ENCODE measurements at regions not wholly inside any gene's neighbourhood (a gene's known extent, or its start where the extent isn't known, plus 50 kb on each side); places are given as distances from the start of the nearest gene placed in this dataset.

DNA sequence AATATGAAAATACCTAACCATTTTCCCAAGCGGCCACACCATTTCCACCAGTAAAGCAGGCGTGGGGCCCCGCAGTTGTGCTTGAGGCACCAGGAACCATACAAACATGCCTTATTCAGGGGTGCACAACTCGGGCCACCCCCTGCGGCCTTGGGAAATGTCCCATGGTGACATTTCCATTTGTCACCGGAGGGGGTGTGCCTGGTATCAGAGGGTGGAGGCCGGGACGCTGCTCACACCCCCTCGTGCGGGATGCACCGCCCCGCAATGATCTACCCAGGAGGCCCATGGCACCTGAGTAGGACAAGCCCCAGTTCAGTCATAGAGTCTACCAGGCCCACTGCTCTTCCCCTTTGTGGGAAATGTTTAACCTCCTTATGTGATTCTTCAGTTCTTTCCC is 218.8 kb downstream of the TEX29 start:
- no peak overlapping the region for H3K4me3 ChIP-seq (ENCODE audit: control insufficient read depth in 2 of 3, extremely low read depth in 1 of 3, insufficient read depth in 2 of 3, low read depth in 1 of 3, low read length in 3 of 3)
- no peaks in the 10 kb centered on the region for H3K9me1 ChIP-seq (ENCODE audit: control insufficient read depth, extremely low read depth, insufficient read depth, low read length)
- peaks cover 6% of the 10 kb centered on the region for H3K27me3 ChIP-seq (ENCODE audit: control insufficient read depth, extremely low read depth, insufficient read depth, low read length)
- no peak overlapping the region for H3K9ac ChIP-seq (ENCODE audit: control insufficient read depth, extremely low read depth, insufficient read depth, low read length)
- FAIRE-seq (no peak), DNase-seq (ENCODE audit: low read depth, low spot score) (no peak)
- H3K27ac ChIP-seq (ENCODE audit: control insufficient read depth, insufficient read depth, low read length), result no peak overlapping the region
- H3K36me3 ChIP-seq (ENCODE audit: control insufficient read depth in 2 of 2, extremely low read depth in 1 of 2, insufficient read depth in 2 of 2, low read length in 2 of 2), result no peaks in the 10 kb centered on the region
- peaks cover 5% of the 10 kb centered on the region for H3K9me3 ChIP-seq (ENCODE audit: control insufficient read depth, low read depth, low read length)
- no peaks in the 10 kb centered on the region for H4K20me1 ChIP-seq (ENCODE audit: control insufficient read depth, extremely low read depth, insufficient read depth, low read length)
- no peaks in the 10 kb centered on the region for H3K79me2 ChIP-seq (ENCODE audit: control insufficient read depth, insufficient read depth, low read length)
- no peak overlapping the region for H2AFZ ChIP-seq (ENCODE audit: control insufficient read depth, low read length)
- dilution Hi-C loops (cut with MboI; ENCODE audit: extremely low pct_ligation_motif_present, low sequenced_read_pairs), result no loop called here
- H3K4me2 ChIP-seq (ENCODE audit: control insufficient read depth, extremely low read depth, insufficient read depth, low read depth, low read length), result no peak overlapping the region
- TF ChIP-seq, protein P1, sequence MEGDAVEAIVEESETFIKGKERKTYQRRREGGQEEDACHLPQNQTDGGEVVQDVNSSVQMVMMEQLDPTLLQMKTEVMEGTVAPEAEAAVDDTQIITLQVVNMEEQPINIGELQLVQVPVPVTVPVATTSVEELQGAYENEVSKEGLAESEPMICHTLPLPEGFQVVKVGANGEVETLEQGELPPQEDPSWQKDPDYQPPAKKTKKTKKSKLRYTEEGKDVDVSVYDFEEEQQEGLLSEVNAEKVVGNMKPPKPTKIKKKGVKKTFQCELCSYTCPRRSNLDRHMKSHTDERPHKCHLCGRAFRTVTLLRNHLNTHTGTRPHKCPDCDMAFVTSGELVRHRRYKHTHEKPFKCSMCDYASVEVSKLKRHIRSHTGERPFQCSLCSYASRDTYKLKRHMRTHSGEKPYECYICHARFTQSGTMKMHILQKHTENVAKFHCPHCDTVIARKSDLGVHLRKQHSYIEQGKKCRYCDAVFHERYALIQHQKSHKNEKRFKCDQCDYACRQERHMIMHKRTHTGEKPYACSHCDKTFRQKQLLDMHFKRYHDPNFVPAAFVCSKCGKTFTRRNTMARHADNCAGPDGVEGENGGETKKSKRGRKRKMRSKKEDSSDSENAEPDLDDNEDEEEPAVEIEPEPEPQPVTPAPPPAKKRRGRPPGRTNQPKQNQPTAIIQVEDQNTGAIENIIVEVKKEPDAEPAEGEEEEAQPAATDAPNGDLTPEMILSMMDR (optimal IDR thresholded peaks at IDR 0.05 in 1 of 3, IDR thresholded peaks at IDR 0.05 in 1 of 3, conservative IDR thresholded peaks at IDR 0.05 in 1 of 3; ENCODE audit: extremely low read depth in 1 of 3, insufficient read depth in 2 of 3, low read length in 3 of 3), result no peak
- no peak for TF ChIP-seq EZH2 (IDR thresholded peaks at IDR 0.05; ENCODE audit: low read length)
- H3K4me1 ChIP-seq (ENCODE audit: control insufficient read depth, extremely low read depth, insufficient read depth, low read length), result no peaks in the 10 kb centered on the region

- no peaks in the 10 kb centered on the region for H3K79me2 ChIP-seq (ENCODE audit: control insufficient read depth, insufficient read depth, low read length)
- H4K20me1 ChIP-seq (ENCODE audit: control insufficient read depth, extremely low read depth, insufficient read depth, low read length), result no peaks in the 10 kb centered on the region
- no peak overlapping the region for H3K9ac ChIP-seq (ENCODE audit: control insufficient read depth, extremely low read depth, insufficient read depth, low read length)
- H3K36me3 ChIP-seq (ENCODE audit: control insufficient read depth in 2 of 2, extremely low read depth in 1 of 2, insufficient read depth in 2 of 2, low read length in 2 of 2), result no peaks in the 10 kb centered on the region
- no peak overlapping the region for H3K4me2 ChIP-seq (ENCODE audit: control insufficient read depth, extremely low read depth, insufficient read depth, low read depth, low read length)
- DNase-seq (ENCODE audit: low read depth, low spot score) (no peak), FAIRE-seq (no peak)
- TF ChIP-seq, protein P1 (optimal IDR thresholded peaks at IDR 0.05 in 1 of 3, IDR thresholded peaks at IDR 0.05 in 1 of 3, conservative IDR thresholded peaks at IDR 0.05 in 1 of 3; ENCODE audit: extremely low read depth in 1 of 3, insufficient read depth in 2 of 3, low read length in 3 of 3), result no peak
- no peak for TF ChIP-seq EZH2 (IDR thresholded peaks at IDR 0.05; ENCODE audit: low read length)
- H3K4me1 ChIP-seq (ENCODE audit: control insufficient read depth, extremely low read depth, insufficient read depth, low read length), result no peaks in the 10 kb centered on the region
- no peaks in the 10 kb centered on the region for H3K9me1 ChIP-seq (ENCODE audit: control insufficient read depth, extremely low read depth, insufficient read depth, low read length)
- no peak overlapping the region for H3K27ac ChIP-seq (ENCODE audit: control insufficient read depth, insufficient read depth, low read length)
- dilution Hi-C loops (cut with MboI; ENCODE audit: extremely low pct_ligation_motif_present, low sequenced_read_pairs), result no loop called here
- H3K27me3 ChIP-seq (ENCODE audit: control insufficient read depth, extremely low read depth, insufficient read depth, low read length), result peaks cover 2% of the 10 kb centered on the region
- H3K9me3 ChIP-seq (ENCODE audit: control insufficient read depth, low read depth, low read length), result peaks cover 9% of the 10 kb centered on the region
- no peak overlapping the region for H2AFZ ChIP-seq (ENCODE audit: control insufficient read depth, low read length)
- H3K4me3 ChIP-seq (ENCODE audit: control insufficient read depth in 2 of 3, extremely low read depth in 1 of 3, insufficient read depth in 2 of 3, low read depth in 1 of 3, low read length in 3 of 3), result no peak overlapping the region
These were observed 219.5 kb downstream of the TEX29 start for GRCh38 chr13:111539791-111540446.

Data from keratinocyte (primary cell).